ENCODE measurements at regions not wholly inside any gene's neighbourhood (a gene's known extent, or its start where the extent isn't known, plus 50 kb on each side); places are given as distances from the start of the nearest gene placed in this dataset.
"Not testable (repeated sequence)": the region's sequence is repeated elsewhere in the genome, so short reads cannot be mapped to it uniquely, and the experiment has no call there.

GRCh38 chr5:7096294-7096693 lies 299.6 kb upstream of the ADCY2 start:
- TF ChIP-seq, protein P1, sequence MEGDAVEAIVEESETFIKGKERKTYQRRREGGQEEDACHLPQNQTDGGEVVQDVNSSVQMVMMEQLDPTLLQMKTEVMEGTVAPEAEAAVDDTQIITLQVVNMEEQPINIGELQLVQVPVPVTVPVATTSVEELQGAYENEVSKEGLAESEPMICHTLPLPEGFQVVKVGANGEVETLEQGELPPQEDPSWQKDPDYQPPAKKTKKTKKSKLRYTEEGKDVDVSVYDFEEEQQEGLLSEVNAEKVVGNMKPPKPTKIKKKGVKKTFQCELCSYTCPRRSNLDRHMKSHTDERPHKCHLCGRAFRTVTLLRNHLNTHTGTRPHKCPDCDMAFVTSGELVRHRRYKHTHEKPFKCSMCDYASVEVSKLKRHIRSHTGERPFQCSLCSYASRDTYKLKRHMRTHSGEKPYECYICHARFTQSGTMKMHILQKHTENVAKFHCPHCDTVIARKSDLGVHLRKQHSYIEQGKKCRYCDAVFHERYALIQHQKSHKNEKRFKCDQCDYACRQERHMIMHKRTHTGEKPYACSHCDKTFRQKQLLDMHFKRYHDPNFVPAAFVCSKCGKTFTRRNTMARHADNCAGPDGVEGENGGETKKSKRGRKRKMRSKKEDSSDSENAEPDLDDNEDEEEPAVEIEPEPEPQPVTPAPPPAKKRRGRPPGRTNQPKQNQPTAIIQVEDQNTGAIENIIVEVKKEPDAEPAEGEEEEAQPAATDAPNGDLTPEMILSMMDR (IDR thresholded peaks at IDR 0.05; ENCODE audit: borderline replicate concordance, insufficient read depth, low read depth, low read length): no peak
- H3K4me3 ChIP-seq (ENCODE audit: low read depth, low read length): no peak overlapping the region

DNA sequence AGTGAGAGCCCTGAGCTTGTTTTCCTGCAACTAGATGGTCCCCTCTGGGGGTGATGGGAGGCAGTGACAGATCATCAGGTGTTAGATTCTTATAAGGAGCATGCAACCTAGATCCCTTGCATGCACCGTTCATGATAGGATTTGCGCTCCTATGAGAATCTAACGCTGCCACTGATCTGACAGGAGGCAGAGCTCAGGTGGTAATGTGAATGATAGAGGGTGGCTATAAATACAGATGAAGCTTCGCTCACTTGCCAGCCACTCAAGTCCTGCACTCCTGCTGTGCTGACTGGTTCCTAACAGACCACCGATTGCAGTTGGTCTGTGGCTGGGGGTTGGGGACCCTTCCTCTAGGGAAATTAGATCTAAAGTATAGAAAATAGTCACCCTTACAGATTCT lies 290.6 kb upstream of the ADCY2 start:
- TF ChIP-seq, protein P1 (IDR thresholded peaks at IDR 0.05; ENCODE audit: borderline replicate concordance, insufficient read depth, low read depth, low read length): no peak
- H3K4me3 ChIP-seq (ENCODE audit: low read depth, low read length): no peak overlapping the region

DNA sequence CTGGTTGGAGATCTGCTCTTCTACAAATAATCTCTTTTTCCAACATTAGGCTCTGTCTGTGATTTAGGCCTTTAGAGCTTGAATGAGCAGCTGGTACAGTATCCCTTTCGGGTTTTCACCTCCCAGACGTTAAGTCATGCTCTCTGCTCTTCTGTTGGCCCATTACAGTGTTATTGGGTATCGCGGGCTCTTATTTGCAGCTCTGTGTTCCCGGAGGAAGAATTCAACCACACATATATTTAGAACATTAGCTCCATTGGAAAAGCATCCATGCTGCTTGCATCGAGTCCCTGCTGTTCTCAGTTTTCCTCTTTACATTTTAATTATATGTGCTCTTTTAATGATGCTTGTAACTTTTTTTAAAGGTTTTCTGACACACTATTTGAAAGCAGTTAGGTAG lies 278.0 kb upstream of the ADCY2 start:
- TF ChIP-seq, protein P1 (IDR thresholded peaks at IDR 0.05; ENCODE audit: borderline replicate concordance, insufficient read depth, low read depth, low read length): no peak
- H3K4me3 ChIP-seq (ENCODE audit: low read depth, low read length): no peak overlapping the region

- TF ChIP-seq, protein P1 (IDR thresholded peaks at IDR 0.05; ENCODE audit: borderline replicate concordance, insufficient read depth, low read depth, low read length): no peak
Observed at GRCh38 chr5:7131680-7132079, 264.3 kb upstream of the ADCY2 start.

DNA sequence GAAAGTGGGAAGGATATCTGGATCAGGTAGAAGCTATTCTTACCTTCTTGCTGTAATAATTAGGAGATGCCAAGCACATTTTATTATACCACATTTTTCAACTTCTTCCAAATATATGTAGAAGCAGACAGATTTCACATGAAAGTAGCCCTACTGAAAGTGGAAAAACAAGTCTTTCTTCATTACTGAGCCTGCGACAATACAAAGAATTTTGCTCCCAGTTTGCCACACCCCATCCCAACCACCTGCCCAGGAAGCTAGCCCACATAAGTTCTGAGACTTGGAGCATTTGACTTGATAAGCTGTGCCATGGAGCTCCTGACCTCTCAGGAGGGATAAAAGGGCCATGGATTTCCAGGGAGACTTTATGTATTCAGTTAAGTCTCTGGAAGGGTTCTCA lies 249.1 kb upstream of the ADCY2 start:
- H3K4me3 ChIP-seq (ENCODE audit: low read depth, low read length): no peak overlapping the region
- TF ChIP-seq, protein P1 (IDR thresholded peaks at IDR 0.05; ENCODE audit: borderline replicate concordance, insufficient read depth, low read depth, low read length): no peak

More at GRCh38 chr5:7131680-7132079, 264.3 kb upstream of the ADCY2 start:
- no peak overlapping the region for H3K4me3 ChIP-seq (ENCODE audit: low read depth, low read length)

- TF ChIP-seq, protein P1 (IDR thresholded peaks at IDR 0.05; ENCODE audit: borderline replicate concordance, insufficient read depth, low read depth, low read length): no peak
- H3K4me3 ChIP-seq (ENCODE audit: low read depth, low read length): no peak overlapping the region
Observed at GRCh38 chr5:7157083-7157482, 238.9 kb upstream of the ADCY2 start.

DNA sequence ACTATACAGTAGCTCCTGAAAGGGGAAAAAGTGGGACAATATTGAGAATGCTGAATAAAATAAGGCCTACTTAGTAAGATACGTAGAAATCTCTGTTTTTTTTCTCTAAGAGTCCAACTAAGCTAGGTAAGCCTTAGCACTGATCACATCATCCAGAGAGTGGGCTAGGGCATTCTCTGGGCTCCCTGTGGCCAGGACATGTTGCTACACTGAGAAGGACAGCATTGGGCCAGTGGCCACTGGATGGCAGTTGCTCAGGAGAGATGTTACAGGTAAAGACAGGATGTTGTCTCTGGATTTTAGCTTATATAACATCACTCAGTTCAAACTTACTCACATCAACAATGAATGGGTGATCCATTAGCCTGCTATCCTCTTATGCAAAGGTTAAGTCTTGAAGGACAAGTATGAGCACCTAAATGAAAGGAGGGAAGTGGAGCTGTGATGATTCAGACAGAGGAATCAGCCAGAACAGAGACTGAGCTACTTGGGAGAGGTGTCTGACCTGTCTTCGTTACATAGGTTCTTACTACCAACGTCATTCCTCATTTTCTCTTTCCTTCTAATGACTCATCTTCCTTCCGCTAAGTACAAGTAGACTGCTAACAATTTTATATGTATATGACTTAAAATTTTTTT lies 226.6 kb upstream of the ADCY2 start:
- H3K4me3 ChIP-seq (ENCODE audit: low read depth, low read length): no peak overlapping the region
- TF ChIP-seq, protein P1 (IDR thresholded peaks at IDR 0.05; ENCODE audit: borderline replicate concordance, insufficient read depth, low read depth, low read length): no peak

DNA sequence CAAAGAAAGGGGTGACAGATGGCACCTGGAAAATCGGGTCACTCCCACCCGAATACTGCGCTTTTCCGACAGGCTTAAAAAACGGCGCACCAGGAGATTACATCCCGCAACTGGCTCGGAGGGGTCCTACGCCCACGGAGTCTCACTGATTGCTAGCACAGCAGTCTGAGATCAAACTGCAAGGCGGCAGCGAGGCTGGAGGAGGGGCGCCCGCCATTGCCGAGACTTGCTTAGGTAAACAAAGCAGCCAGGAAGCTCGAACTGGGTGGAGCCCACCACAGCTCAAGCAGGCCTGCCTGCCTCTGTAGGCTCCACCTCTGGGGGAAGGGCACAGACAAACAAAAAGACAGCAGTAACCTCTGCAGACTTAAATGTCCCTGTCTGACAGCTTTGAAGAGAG lies 225.2 kb upstream of the ADCY2 start:
- H3K4me3 ChIP-seq (ENCODE audit: low read depth, low read length): not testable (repeated sequence)
